Activated CD8-positive, alpha-beta memory T cell treated with anti-CD3 and anti-CD28 coated beads for 24 hours (primary cell): ENCODE measurements at regions not wholly inside any gene's neighbourhood (a gene's known extent, or its start where the extent isn't known, plus 50 kb on each side); places are given as distances from the start of the nearest gene placed in this dataset.
"Not testable (repeated sequence)": the region's sequence is repeated elsewhere in the genome, so short reads cannot be mapped to it uniquely, and the experiment has no call there.

Experiments
- DNase-seq: peaks from one replicate; pipeline ENCODE4 v3.0.0-alpha.2; 2020

- no peak for DNase-seq
Observed at GRCh38 chr1:189633658-189634057, 844.0 kb downstream of the BRINP3 start.

- DNase-seq = no peak
Observed at GRCh38 chr1:189637041-189637440, 840.6 kb downstream of the BRINP3 start.

- DNase-seq = not testable (repeated sequence)
Observed at GRCh38 chr1:189644156-189644555, 833.5 kb downstream of the BRINP3 start.

- no peak for DNase-seq
Observed at GRCh38 chr1:189644970-189645369, 832.7 kb downstream of the BRINP3 start.

- no peak for DNase-seq
Observed at GRCh38 chr1:189646066-189646465, 831.6 kb downstream of the BRINP3 start.

- DNase-seq = no peak
Observed at GRCh38 chr1:189654906-189655305, 822.8 kb downstream of the BRINP3 start.

- DNase-seq = no peak
Observed at GRCh38 chr1:189656628-189657530, 820.8 kb downstream of the BRINP3 start.

- DNase-seq = no peak
Observed at GRCh38 chr1:189657715-189658114, 819.9 kb downstream of the BRINP3 start.

- DNase-seq = no peak
Observed at GRCh38 chr1:189658381-189658780, 819.3 kb downstream of the BRINP3 start.

GRCh38 chr1:189659731-189660130 lies 817.9 kb downstream of the BRINP3 start:
- no peak for DNase-seq

- DNase-seq = no peak
Observed at GRCh38 chr1:189662190-189662589, 815.5 kb downstream of the BRINP3 start.

GRCh38 chr1:189669846-189670245 lies 807.8 kb downstream of the BRINP3 start:
- no peak for DNase-seq

GRCh38 chr1:189673217-189673616 lies 804.4 kb downstream of the BRINP3 start:
- no peak for DNase-seq

- DNase-seq = no peak
Observed at GRCh38 chr1:189675712-189676244, 801.9 kb downstream of the BRINP3 start.

GRCh38 chr1:189678779-189679178 lies 798.9 kb downstream of the BRINP3 start:
- no peak for DNase-seq

- no peak for DNase-seq
Observed at GRCh38 chr1:189681252-189681919, 796.3 kb downstream of the BRINP3 start.

GRCh38 chr1:189682591-189682990 lies 795.1 kb downstream of the BRINP3 start:
- no peak for DNase-seq

GRCh38 chr1:189686288-189686687 lies 791.4 kb downstream of the BRINP3 start:
- no peak for DNase-seq

- no peak for DNase-seq
Observed at GRCh38 chr1:189693140-189693539, 784.5 kb downstream of the BRINP3 start.

GRCh38 chr1:189696297-189696696 lies 781.4 kb downstream of the BRINP3 start:
- DNase-seq = no peak

GRCh38 chr1:189697113-189697512 lies 780.6 kb downstream of the BRINP3 start:
- no peak for DNase-seq

- no peak for DNase-seq
Observed at GRCh38 chr1:189701606-189702005, 776.1 kb downstream of the BRINP3 start.

- DNase-seq = no peak
Observed at GRCh38 chr1:189706594-189706993, 771.1 kb downstream of the BRINP3 start.

GRCh38 chr1:189708674-189709073 lies 769.0 kb downstream of the BRINP3 start:
- no peak for DNase-seq
